MV-4-11 (cell line): ENCODE measurements at regions not wholly inside any gene's neighbourhood (a gene's known extent, or its start where the extent isn't known, plus 50 kb on each side); places are given as distances from the start of the nearest gene placed in this dataset.

Experiments
- DNase-seq: peaks from one replicate; lab custom pipeline; 2025; lab: John Stamatoyannopoulos, UW

DNA sequence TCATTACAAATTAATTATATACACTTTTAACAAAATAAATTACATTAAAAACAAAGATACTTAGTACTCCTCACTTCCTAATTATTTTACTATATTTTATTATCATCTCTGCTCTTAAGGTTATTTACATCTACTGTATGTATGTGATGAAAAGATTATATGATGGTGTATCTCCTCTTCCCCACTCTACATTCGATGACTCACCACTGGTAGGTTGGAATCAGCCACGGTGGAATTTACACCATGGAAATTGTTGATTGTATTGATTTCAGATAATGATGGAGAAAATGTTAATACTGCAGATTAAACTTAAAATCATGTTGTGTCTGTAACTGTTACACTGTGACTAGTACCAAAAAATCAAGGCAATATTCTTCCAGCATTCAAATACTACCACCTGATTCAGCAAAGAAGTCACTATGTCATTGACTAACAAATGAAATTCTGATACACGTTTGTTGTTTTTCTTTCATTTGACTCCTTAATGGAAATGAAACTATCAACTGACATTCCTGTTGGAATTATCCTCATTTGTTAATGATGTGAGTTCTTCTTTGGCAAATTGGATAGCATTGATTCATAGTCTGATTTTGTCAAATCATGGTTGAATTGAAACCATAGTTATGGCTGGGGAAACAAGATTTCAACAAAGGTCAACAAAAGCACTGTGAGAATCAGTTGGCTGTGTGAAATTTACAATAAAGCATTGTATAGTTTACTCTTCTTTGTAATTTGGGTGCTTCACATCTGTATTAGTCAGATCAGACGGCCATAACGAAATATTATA, 69.0 kb upstream of the NLK start:
- DNase-seq: no peak

DNA sequence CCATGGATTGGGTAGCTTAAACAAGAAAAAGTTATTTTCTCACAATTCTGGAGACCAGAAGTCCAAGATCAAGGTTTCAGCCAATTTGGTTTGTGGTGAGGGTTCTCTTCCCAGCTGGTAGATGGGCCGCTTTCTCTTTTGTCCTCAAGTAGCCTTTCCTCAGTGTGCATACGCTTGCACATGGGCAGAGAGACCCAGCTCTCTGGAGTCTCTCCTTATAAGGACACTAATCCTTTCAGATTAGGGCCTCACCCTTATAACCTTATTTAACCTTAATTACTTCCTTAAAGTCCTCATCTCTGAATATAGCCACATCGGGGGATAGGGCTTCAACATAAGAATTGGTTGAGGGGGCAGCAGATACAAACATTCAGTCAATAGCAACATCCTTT, 68.4 kb upstream of the NLK start:
- DNase-seq: no peak

DNA sequence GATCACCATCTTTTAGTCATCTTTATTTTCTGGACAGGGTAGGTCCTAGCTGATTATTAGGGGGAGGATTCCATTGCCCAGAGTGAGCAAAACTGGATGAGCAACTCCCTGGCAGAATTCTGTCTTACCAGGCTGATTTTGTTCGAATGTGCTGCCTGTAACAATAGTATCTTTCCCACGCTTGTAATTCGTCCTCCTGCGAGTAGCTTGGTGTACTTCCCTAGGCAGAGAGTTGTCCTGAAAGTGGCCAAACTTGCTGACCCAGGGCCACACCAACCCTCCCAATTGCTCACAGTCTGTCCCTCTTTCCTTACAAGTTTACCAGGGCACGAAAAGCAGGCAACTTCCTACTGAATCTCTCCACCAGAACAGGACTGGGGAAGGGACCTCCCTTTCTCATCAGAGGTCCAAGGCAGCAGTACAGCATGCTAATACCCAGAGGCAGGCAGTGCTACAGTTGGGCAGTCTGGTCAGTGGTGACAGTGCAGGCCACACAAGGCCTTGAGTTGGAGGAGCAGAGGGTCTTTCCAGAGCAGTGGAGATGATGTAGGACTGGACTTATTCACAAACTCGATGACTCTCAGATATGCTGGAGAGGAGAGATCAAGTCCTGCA, 67.8 kb upstream of the NLK start:
- DNase-seq: no peak

DNA sequence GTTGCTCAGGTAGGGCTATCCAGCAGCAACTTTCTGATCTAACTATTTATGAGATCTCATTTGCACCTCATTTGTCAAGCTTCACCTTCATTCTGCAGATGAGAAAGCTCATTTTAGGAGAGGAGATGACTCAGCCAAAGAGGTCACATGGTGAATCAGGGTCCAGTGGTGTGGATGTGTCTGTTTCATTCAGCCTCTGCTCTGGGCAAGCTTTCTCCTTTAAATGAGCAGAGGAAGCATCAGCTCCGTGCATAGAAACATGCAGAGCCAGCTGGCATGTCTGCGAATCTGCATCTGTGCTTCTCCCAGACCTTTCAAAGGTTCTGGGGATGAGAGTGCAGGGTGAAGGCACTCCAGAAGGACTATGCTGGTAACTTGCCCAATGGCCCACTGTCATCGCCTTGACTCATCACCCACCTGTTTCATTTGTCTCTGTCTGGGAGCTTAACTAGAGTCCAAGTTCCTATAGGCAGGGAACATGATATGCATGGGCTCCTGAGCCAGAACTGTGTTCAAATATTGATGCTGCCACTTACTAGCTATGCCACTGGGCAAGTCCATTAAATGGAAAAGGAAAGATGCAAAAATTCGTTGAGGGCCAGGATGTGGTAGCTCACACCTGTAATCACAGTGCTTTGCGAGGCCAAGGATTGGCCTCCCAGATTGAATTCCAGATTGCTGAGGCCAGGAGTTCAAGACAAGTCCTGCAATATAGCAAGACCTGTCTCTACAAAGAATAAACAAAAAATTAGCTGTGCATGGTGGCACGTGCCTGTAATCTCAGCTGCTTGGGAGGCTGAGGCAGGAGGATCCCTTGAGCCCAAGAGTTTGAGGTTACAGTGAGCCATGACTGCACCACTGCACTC, 67.1 kb upstream of the NLK start:
- DNase-seq: no peak

DNA sequence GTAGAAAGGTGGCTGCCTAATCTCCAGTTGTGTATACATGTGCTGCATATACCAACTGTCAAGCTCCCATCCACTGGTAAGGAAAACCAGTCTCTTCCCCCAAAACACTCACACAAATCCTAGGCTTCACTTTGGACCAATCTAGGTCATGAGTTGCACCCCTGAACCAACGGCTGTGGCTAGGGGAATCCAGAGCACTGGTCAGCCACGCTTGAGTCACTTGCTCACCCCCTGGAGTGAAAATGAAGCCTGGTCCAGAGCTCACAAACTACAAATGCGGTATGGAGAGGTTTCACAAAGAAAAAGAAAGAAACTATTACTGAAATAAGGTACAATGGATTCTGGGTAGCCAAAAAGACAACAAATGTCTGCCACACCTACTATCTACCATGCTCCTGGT, 66.1 kb upstream of the NLK start:
- DNase-seq: no peak

DNA sequence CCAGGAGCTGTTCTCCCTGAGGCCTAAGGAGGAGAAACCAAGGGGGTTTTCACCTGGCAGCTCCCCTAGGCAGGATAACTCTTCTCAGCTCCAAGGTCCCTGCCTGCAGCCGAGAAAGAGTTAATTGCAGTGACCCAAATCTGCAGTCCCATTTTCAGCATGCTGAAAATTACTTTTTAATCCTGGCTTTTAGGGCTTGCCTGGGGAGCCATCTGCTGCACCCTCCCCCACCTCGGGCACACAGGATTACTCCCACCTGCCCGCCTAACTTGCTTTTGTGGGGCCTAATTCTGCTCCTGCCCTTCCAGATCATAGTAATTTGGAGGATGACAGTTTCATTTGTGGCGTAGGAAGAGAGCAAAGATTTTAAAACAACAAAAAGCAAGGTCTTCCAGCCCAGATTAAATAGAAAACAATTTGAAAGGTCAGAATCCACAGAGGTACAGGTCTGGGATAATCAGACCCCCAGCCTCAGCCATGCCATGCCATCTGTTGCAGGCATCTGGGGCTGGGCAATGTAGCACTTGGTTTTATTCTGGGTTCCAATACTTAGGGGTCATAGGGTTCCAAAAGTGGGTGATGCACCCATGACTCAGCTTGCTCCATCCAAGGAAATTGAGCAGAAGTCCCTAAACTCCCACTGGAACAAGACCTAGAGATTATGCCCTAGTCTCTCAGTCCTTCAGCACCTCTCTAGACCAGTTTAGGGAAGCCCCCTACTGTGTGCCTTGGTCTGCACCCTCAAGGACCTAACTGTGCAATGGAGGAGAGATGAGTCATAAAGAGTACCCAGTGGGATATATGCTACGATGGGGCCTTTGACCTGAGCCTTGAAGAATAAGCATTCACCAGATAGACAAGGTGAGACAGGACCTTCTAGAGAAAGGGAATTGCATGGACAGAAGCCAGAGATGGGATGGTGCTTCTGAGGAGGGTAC, 64.5 kb upstream of the NLK start:
- no peak for DNase-seq

DNA sequence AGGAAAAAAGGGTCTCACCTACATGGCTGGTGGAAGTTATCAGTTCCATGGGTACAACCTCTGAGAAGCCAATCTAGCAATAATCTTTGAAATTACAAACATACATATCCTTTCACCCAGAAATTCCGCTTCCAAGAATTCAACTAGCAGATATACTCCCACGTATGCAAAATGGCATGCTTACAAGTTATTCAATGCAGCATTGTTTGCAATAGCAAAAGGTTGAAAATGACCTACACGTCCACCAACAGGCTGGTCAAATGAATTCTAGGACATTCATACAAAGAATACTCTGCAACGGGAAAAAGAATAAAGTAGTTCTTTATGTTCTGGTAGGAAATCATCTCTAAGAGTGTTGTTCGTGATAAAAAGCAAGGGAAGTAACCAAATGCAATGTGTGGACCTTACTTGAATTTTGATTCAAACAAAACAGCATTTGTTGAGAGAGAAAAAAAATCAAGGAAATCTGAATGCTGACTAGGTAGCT, 63.7 kb upstream of the NLK start:
- DNase-seq: no peak

DNA sequence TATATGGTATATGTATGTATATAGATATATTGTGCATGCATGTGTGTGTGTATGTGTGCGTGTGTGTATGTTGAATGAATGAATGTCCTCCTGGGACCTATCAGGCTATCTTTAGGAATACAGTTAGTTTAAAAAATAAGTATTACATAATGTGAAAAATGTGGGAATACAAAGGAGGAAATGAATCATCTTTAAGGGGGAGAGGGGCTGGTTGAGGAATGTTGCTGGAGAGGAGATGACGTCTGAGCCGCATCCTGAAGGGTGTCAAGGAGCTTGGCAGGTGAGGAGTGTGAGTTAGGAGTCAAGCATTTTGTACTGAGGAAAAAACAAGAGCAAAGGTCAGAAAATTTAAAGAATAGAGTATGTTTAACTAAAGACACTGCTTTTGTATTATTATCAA, 62.4 kb upstream of the NLK start:
- DNase-seq: no peak

DNA sequence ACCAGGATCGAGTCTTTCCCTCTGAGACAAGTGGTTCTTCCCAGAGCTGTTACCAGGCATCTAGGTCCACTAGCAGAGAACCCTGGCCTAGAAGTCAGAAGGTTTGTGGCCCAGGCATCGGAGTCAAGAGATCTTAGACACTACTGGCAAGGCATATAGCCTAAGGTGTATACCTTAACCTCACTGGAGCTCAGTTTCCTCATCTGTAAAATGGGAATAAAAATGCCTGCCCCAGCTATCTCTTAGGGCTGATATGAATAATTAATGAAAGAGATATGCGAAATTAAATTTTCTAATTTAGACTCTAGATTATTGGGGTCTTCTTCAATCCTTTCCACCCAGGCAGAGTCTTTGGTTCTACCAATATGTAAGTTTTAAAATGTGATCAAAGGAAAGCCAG, 60.5 kb upstream of the NLK start:
- DNase-seq: no peak

DNA sequence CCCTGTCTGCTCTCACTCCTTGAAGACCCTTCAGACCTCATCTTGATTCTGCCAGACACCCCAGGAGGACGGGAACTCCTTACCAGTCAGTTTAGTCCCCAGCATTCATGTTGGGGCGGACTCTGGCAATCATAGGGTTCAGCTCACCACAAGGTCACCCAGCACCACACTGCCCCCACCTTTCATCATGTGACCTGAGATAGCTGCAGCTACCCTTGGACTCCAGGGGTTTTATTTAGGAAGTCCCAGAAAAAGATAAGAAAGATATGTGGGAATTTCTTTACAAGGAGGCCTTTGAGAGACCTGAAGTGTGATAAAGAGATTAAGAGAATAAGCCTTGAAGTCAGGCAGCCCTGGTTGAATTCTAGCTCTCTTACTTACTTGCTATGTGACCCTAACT, 59.8 kb upstream of the NLK start:
- DNase-seq: no peak

DNA sequence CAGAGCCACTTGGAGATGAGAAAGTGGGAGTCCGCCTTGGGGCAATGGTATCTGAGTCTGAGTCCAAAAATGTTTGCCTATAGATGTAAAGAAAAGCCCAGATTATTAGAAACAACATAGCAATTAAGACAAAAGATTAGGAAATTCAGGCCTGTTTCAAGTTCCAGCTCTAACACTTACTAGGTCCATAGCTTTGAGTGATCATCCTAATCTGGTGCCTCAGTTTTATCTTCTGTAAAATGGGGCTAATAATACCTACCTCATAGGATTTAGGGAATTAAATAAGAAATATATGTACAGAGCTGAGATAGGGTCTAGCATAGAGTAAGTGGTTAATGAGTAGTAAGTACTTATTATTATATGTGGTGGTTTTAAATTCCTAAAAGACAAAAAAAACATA, 58.6 kb upstream of the NLK start:
- DNase-seq: no peak

DNA sequence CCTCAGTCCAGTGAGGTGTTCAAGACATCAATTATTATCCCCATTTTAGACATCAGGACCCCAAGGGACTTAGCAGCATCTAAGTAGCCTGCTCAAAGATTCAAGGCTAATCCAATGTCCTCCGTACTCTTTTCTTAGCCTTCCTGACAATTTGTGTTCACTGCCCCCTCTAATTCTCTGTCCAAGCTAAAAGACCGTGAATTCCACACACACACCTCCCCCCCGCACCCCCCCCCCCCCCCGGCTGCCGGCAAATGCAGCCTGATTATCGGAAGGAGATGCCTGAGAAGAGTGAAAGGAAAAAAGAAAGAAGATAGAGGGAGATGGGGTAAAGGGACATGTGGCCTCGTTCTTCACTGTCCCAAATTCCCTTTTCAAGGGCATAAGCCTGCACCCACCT, 58.1 kb upstream of the NLK start:
- DNase-seq: no peak

DNA sequence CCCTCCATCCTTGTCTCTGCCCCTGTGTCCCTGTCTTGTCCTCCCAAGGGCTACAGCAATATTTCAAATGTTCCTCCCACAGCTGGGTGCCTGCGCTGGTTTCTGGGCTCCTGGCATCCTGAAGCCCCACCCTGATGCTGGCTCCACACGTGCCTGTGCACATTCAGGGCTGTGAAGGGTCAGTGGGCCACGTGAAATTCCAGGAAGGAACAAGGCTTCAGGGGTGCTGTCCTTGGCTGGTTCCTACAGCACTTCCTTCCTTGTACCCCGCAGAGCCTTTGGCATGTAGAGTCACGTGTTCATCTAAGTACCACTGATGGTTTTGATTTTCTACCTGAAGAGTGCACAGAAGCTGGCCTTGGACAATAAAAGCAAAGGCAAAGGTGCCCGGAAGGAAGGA, 57.7 kb upstream of the NLK start:
- DNase-seq: no peak

DNA sequence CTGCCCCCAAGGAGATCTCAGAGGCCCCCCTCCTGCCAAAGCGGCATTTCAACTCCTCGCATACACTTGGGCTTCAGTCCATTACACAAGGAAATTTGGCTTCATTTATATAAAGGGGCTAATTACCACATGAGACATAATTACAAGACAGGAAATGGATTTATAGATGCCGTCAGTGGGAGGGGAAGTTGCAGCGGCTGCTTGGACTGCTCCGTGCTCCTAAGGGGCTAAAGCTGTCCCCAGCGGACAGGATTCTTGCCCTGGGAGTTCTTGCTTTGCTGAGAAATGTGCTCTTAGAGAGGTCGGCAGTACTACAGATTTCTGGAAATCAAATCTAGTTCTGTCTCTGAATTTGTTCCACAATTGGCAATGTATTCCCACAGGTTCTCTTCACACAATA, 57.2 kb upstream of the NLK start:
- DNase-seq: peak; percentile 6

DNA sequence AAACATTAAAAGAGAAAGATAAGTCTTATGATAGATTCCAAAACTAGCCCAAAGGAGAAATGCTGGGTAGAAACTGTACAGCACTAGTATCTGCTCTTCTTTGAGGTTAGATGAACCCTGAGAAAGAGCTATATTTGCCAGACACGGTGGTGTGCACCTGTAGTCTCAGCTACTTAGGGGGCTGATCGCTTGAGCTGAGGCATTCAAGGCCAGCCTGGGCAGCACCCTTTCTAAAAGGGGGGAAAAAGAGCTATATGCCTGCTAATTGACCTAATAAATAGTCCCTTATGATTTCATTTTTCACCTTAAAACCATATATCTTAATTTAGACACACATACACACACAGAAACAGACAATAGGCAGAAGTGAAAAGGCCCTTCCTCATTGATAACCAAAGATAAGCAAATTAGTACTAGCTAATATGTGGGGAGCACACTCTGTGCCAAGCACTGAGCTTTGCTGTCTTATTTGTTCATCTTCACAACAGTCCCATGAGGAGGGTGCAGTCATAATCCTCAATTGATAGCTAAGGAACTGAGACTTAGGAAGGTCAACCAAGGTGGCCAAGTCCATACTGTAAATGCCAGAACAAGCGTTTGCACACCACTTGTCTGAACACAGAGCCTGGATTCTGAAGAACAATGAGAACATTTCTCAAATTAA, 56.6 kb upstream of the NLK start:
- DNase-seq: no peak

DNA sequence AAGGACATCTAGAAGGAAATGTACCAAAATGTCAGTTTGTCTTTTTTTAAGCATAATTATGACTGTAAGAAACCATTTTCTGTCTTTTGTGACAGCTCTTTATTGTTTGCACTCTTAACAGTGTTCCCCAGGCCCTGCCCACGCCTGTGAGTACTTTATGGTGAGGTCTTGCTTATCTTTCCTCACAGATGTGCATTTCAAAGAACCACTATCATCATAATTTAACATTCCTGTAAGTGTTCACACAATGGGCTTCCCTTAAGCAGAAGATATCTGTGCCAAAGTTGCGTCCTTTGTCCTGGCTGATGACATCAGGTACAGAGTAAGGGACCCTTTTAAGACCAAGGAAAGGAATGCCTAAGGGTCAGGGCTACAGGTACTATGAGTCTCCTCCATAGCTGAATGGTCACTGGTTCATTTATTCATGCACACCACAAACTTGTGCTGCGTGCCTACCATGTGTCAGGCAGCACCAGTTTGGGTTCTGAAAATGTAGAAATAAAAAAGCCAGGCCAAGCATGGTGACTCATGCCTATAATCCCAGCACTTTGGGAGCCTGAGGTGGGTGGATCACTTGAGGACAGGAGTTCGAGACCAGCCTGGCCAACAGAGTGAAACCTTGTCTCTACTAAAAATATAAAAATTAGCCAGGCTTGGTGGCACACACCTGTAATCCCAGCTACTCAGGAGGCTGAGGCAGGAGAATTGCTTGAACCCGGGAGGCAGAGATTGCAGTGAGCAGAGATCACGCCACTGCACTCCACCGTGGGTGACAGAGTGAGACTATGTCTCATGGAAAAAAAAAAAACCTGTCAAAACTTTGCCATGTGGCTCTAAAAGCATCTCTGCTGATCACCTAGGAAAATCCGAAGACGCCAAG, 55.4 kb upstream of the NLK start:
- no peak for DNase-seq

DNA sequence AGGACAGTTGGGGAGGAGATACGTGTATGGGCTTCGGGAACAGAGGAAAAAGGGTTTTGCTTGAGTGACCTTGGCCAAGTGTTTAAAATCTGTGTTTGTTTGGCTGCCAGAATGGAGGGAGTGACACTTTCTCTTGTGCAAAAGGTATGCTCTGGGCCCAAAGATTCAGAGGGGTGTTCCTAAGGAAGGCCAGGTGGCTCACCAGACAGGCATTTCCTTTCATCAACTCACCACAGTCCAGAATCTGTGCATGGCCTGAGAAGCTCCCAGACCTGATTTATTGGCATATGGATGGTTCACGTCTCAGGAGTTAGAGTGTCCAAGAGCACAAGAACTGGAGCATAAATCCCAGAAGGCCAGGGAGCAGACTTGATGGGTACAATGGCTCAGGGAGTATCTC, 53.4 kb upstream of the NLK start:
- DNase-seq: no peak

DNA sequence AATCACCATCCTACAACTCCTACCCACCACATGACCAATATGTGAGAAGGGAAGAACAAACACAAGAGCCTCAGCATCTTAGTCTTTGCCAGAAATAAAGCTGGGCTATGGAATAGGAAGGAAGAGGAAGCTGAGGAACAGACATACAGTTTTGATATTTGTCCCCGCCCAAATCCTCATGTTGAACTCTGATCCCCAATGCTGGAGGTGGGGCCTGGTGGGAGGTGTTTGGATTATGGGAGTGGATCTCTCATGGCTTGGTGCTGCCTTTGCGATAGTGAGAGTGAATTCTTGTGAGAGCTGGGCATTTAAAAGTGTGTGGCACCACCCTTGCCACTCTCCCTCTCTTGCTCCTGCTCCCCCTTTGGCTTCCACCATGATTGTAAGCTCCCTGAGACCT, 52.4 kb upstream of the NLK start:
- no peak for DNase-seq

DNA sequence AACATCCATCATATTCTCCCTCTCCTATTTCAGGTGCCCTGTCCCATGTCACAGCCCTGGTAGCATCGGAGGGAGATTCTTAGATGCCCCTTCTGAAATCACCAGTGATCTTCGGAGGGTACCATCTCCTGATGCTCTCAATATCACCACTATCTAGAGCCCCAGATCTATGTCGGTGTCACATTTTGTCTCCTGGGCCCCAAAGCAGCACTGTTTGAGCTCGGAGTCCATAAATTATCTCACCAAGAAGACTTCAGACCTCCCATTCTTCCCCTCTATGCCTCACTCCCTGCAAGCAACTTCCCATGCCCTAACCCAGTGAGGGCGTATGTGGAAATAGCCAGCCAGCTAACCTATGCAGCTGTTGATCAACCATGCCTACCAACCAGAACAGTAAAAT, 51.5 kb upstream of the NLK start:
- no peak for DNase-seq

DNA sequence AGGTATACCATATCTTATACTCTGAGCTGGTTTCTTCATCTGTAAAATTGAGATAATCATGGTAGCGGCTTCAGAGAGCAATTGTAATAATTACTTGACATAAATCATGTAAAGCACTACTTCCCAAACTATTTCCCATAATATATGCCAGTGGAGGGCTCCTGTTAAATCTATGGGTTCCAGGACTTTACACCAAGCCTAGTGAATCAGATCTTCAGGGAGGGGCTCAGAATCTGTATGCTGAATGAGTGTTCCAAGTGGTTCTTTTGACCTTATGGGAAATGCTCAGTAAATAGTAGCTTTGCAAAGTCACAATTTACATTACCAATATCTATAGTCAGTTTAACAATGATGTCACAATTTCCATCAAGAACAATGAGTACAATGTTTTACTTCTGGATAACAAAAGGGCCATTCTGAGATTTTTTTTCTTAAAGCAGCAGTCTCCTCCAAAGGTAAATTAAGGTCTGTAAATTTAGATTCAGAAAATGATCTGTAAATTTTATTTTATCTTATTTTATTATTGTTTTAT, 50.9 kb upstream of the NLK start:
- DNase-seq: no peak
